ENCODE measurements at regions not wholly inside any gene's neighbourhood (a gene's known extent, or its start where the extent isn't known, plus 50 kb on each side); places are given as distances from the start of the nearest gene placed in this dataset.

- no peak for DNase-seq (ENCODE audit: low read depth in 2 of 3, low spot score in 2 of 3)
Measured at GRCh38 chr12:90015228-90015627, 306.6 kb upstream of the ATP2B1 start.

DNA sequence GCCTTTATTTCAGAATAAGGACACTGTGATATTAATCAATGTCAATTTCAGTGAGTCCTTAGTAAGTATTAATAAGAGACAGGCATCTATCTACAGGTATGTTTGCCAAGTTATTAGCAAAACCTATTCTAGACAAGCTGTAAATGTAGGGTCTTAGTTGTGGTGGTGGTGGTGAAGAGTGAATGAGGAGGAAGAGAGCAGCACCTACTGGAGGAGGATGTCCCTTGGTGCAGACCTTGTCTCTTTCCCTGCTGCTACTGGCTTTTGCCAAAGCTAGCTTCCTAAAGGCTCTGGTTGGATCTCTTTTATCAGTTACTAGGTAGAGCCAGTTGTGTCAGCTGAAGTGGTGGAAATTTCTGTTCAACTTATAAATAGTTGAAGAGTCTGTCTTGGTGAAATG is 304.8 kb upstream of the ATP2B1 start:
- no peak for DNase-seq (ENCODE audit: low read depth in 2 of 3, low spot score in 2 of 3)

DNA sequence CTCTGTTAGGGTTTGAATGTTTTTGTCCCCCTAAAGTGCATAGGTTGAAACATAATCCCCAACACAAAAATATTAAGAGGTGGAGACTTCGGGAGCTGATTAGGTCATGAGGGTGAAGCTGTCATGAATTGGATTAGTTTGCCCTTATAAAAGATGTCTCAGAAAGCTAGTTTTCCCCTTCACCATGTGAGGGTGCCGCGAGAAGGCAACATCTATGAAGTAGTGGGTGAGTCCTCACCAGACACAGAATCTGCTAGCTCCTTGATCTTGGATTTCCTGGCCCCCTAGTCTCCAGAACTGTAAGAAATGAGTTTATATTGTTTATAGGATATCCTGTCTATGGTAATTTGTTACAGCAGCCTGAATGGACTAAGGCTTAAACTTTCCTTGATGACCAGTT is 301.5 kb upstream of the ATP2B1 start:
- no peak for DNase-seq (ENCODE audit: low read depth in 2 of 3, low spot score in 2 of 3)

GRCh38 chr12:90008277-90008676 is 299.6 kb upstream of the ATP2B1 start:
- no peak for DNase-seq (ENCODE audit: low read depth in 2 of 3, low spot score in 2 of 3)

DNA sequence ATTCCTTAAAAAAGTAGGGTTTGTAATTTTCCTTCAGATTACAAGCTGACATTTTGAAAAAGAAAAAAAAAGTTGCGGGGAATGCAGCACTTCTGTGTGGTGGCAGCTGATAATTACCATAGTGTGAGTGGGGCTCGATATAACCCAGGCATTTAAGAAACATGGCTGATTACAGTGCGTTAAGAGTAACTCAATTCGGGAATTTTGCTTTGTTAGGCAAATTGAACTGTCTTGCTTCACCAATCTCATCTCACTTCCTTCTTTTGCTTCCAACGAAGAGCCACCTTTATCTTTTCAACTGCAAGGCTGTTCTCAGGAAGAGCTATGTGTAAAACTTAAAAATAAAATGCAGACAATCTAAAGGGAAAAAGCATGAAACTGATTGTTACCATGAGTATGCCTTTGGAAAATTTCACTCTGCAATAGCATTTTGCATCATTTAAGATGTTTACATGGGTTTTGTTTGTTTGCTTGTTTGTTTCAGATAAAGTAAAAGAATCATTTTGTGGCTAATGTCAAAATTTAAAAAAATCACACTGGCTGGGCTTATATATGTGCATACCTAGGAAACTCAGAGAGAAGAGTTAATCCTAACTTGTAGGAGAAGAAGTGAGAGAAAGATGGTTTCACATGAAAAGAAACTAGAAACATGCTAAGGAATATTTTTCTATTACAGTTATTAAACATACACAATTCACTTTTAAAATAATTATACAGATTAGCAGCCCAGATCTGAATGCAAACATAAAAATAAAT is 295.9 kb upstream of the ATP2B1 start:
- DNase-seq (ENCODE audit: low read depth in 2 of 3, low spot score in 2 of 3): no peak

DNA sequence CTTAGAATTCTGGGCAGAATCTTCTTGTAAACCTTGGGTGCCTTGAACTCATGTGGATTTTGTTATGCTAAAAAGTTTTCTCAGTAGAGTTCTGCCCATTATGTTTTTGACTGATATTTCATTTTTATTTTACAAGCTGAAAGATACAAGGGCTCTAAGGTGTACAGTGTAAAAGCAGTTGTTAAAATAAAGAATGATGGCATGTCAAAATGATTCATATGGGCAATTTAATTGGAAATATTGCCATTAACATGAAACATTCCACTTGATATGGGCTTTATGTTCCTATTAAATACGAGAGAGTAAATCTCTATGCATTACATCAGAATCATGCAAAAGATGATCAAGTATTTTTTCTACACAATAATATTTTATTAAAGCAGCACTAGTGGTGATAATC is 295.1 kb upstream of the ATP2B1 start:
- DNase-seq (ENCODE audit: low read depth in 2 of 3, low spot score in 2 of 3): no peak

DNA sequence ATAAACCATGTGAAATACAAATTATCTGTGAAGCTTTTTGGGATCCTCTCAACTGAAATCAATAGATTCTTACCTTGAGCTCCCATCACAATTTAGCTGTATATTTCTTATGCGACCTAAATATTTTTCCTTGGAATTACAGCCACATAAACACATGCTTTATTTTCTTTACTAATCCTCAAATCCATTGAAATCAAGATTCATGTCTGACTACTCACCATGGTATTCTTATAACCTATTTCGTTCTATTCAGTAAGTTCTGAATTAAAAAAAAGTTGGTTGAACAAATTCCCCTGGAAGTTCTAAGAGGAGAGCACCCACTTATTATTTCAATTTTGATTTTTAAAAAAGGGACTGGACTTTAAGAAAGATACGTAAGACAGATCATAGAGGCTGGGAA is 292.1 kb upstream of the ATP2B1 start:
- DNase-seq (ENCODE audit: low read depth in 2 of 3, low spot score in 2 of 3): no peak

GRCh38 chr12:89999699-90000505 is 291.3 kb upstream of the ATP2B1 start:
- DNase-seq (ENCODE audit: low read depth in 2 of 3, low spot score in 2 of 3): no peak

GRCh38 chr12:89995870-89996269 is 287.2 kb upstream of the ATP2B1 start:
- DNase-seq (ENCODE audit: low read depth in 2 of 3, low spot score in 2 of 3): no peak

DNA sequence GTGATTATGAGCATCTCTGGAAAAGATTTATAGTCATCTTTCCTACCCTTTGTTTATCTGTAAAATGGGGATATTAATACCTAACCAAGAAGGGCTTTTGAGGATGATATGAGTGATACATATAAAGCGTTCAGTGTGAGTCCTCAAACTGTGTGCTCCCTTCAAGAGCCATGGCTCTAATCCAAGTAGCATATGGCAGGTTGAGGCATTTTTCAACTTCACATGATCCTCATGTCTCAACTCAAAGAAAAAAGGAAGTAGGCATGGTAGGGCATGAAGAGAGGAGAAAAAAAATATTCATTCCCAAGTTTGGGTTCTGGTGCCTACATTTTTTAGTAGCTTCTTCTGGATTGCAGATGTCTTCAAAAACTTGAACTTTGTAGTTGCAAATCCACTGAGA is 286.3 kb upstream of the ATP2B1 start:
- no peak for DNase-seq (ENCODE audit: low read depth in 2 of 3, low spot score in 2 of 3)

- no peak for DNase-seq (ENCODE audit: low read depth in 2 of 3, low spot score in 2 of 3)
Measured at GRCh38 chr12:89993632-89994031, 285.0 kb upstream of the ATP2B1 start.

- DNase-seq (ENCODE audit: low read depth in 2 of 3, low spot score in 2 of 3): no peak
Measured at GRCh38 chr12:89992668-89993451, 284.2 kb upstream of the ATP2B1 start.

DNA sequence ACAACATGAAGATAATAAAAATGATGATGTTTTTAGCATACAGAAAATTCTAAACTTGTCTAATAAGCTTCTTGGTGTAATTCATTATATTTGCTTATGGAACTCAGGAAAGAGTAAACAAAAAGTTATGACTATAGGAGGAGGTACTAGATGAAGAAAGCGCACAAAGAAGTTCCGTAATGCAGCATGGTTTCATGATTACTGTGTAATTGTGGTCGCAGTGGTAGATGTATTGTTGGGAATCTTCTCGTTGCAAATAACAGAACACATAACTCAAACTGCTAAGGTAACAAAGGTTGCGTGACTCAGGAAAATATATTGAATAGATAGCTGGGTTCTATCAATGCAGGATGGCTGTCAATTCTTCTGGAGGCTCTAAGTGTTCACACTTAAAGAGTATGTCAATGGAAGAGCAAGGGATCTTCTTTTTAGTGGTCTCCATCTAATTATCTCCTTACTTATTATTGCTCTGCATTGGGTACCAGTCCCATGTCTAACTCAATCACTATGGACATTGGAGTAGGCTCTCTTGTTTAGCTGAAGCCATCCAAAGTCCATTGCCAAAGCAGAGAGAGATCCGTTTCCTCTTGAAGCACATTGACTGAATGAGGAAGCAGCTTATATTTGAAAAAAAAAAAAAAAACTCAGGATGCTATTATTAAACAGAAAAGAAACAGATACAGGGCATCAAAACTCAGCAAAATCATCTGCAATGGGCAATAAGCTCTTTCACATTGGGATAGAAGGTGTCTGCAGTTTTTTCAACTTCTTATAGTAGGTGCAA is 283.4 kb upstream of the ATP2B1 start:
- no peak for DNase-seq (ENCODE audit: low read depth in 2 of 3, low spot score in 2 of 3)

- DNase-seq (ENCODE audit: low read depth in 2 of 3, low spot score in 2 of 3): no peak
Measured at GRCh38 chr12:89988188-89988915, 279.7 kb upstream of the ATP2B1 start.

- no peak for DNase-seq (ENCODE audit: low read depth in 2 of 3, low spot score in 2 of 3)
Measured at GRCh38 chr12:89985935-89986334, 277.3 kb upstream of the ATP2B1 start.

- DNase-seq (ENCODE audit: low read depth in 2 of 3, low spot score in 2 of 3): no peak
Measured at GRCh38 chr12:89984846-89985245, 276.2 kb upstream of the ATP2B1 start.

GRCh38 chr12:89983622-89984021 is 275.0 kb upstream of the ATP2B1 start:
- no peak for DNase-seq (ENCODE audit: low read depth in 2 of 3, low spot score in 2 of 3)

GRCh38 chr12:89980236-89980635 is 271.6 kb upstream of the ATP2B1 start:
- no peak for DNase-seq (ENCODE audit: low read depth in 2 of 3, low spot score in 2 of 3)

GRCh38 chr12:89977405-89978085 is 268.9 kb upstream of the ATP2B1 start:
- no peak for DNase-seq (ENCODE audit: low read depth in 2 of 3, low spot score in 2 of 3)

GRCh38 chr12:89976866-89977265 is 268.2 kb upstream of the ATP2B1 start:
- no peak for DNase-seq (ENCODE audit: low read depth in 2 of 3, low spot score in 2 of 3)
